Endothelial cell of umbilical vein (primary cell): ENCODE measurements at regions not wholly inside any gene's neighbourhood (a gene's known extent, or its start where the extent isn't known, plus 50 kb on each side); places are given as distances from the start of the nearest gene placed in this dataset.

Source experiments
- BruUV-seq: library from RNA; stranded (reverse); fragments of 400-500 nt; replicated peaks from 2 replicates; lab custom pipeline; 2021; lab: Mats Ljungman, UMichigan
- CTCF ChIA-PET: fragments of 300-600, 350-600 bp; sonication (Branson Sonifier 250); formaldehyde crosslinking; loops from one replicate; lab custom pipeline; 2021; ENCODE audit warnings: antibody characterized with exemption, inconsistent platforms; lab: Charles Lee
- POLR2A ChIA-PET: fragments of 300-600, 350-600 bp; sonication (Branson Sonifier 250); formaldehyde crosslinking; loops from one replicate; lab custom pipeline; 2021; ENCODE audit warnings: antibody characterized with exemption, inconsistent platforms; lab: Charles Lee
- DNase-seq: peaks from one replicate; pipeline ENCODE4 v3.0.0-alpha.2; 2011; ENCODE audit warnings: low read depth, low spot score
- FAIRE-seq: peaks from 2 replicates; lab custom pipeline; 2011; peaks lifted over from hg19 to GRCh38; lab: Jason Lieb, UNC
- H2AFZ ChIP-seq: 2 replicates; pipeline ENCODE4 v1.6.0; 2012; ENCODE audit warnings: low read depth, low read length, control low read depth, inconsistent platforms
- H3K27ac ChIP-seq: 2 replicates; pipeline ENCODE4 v1.5.1; 2011; ENCODE audit warnings: low read depth, mild to moderate bottlenecking, control low read depth, low read length, moderate library complexity; ENCODE audit not compliant: insufficient read depth
- H3K27me3 ChIP-seq, 2 experiments: 2 replicates each; pipeline versions ENCODE4 v1.6.0 to v1.6.1; 2011; ENCODE audit warnings: low read length in 2 of 2, mixed read lengths in 1 of 2; ENCODE audit not compliant: control insufficient read depth in 2 of 2, insufficient read depth in 2 of 2
- H3K36me3 ChIP-seq, 2 experiments: 2 replicates in 1 of 2; 3 replicates in 1 of 2; pipeline ENCODE4 v1.5.1; 2011; ENCODE audit warnings: low read length in 2 of 2, mild to moderate bottlenecking in 1 of 2, moderate library complexity in 1 of 2; ENCODE audit not compliant: control insufficient read depth in 2 of 2, insufficient read depth in 2 of 2; ENCODE audit errors: extremely low read depth in 1 of 2
- H3K4me1 ChIP-seq: 3 replicates; pipeline ENCODE4 v1.5.1; 2011; ENCODE audit warnings: mild to moderate bottlenecking, low read length; ENCODE audit not compliant: control insufficient read depth, insufficient read depth; ENCODE audit errors: extremely low read depth
- H3K4me2 ChIP-seq: 2 replicates; pipeline ENCODE4 v1.6.1; 2011; ENCODE audit warnings: low read length, control low read depth, mixed read lengths; ENCODE audit not compliant: insufficient read depth
- H3K4me3 ChIP-seq, 3 experiments: fragments of 200-600 bp in 1 of 3; sonication (generic), shearing (Covaris generic) in 1 of 3; replicated peaks in 1 of 3; 2 replicates each; pipeline ENCODE4 v1.5.1; 2011 to 2016; ENCODE audit warnings: control low read depth in 3 of 3, low read length in 3 of 3, mild to moderate bottlenecking in 2 of 3, inconsistent platforms in 1 of 3, low read depth in 1 of 3, moderate library complexity in 1 of 3; ENCODE audit not compliant: insufficient read depth in 1 of 3
- H3K79me2 ChIP-seq: 2 replicates; pipeline ENCODE4 v1.6.0; 2012; ENCODE audit warnings: low read length, inconsistent platforms; ENCODE audit not compliant: control insufficient read depth, insufficient read depth
- H3K9ac ChIP-seq: replicated peaks from 2 replicates; pipeline ENCODE3; 2011; ENCODE audit warnings: low read length, control low read depth; ENCODE audit not compliant: insufficient read depth; ENCODE audit errors: extremely low read depth
- H3K9me1 ChIP-seq: replicated peaks from 3 replicates; pipeline ENCODE4 v1.6.0; 2011; ENCODE audit warnings: mild to moderate bottlenecking, low read length; ENCODE audit not compliant: control insufficient read depth, insufficient read depth; ENCODE audit errors: extremely low read depth
- H3K9me3 ChIP-seq: replicated peaks from 2 replicates; pipeline ENCODE4 v1.5.1; 2012; ENCODE audit warnings: low read length, inconsistent platforms; ENCODE audit not compliant: control insufficient read depth, insufficient read depth
- H4K20me1 ChIP-seq: replicated peaks from 2 replicates; pipeline ENCODE3; 2011; ENCODE audit warnings: mild to moderate bottlenecking, low read length; ENCODE audit not compliant: control insufficient read depth, insufficient read depth; ENCODE audit errors: extremely low read depth
- FOS ChIP-seq: IDR thresholded peaks from 2 replicates; pipeline ENCODE4 v1.6.1; 2011; ENCODE audit warnings: mild to moderate bottlenecking, low read length, moderate library complexity, borderline replicate concordance; ENCODE audit not compliant: insufficient read depth
- GATA2 ChIP-seq: IDR thresholded peaks from 2 replicates; pipeline ENCODE4 v1.7.0; 2011; ENCODE audit warnings: low read depth, mild to moderate bottlenecking, moderate library complexity, mixed read lengths, low read length; ENCODE audit not compliant: insufficient read length, insufficient read depth
- MYC ChIP-seq: IDR thresholded peaks from one replicate; pipeline ENCODE4 v1.6.1; 2011; ENCODE audit warnings: mild to moderate bottlenecking, low read depth, low read length
- POLR2A ChIP-seq: IDR thresholded peaks from 2 replicates; pipeline ENCODE4 v1.6.1; 2012; ENCODE audit warnings: low read depth, mild to moderate bottlenecking, control low read depth, low read length
- dilution Hi-C: fragments of 300-500 bp; cut with MboI; formaldehyde crosslinking; loops from one replicate; pipeline ENCODE4 v1.15.0; 2019; ENCODE audit warnings: low sequenced_read_pairs; ENCODE audit not compliant: extremely low pct_ligation_motif_present
- intact Hi-C: fragments of 100-400 bp; cut with micrococcal nuclease; formaldehyde crosslinking; loops from one replicate; pipeline ENCODE4 v1.10.0; 2022

DNA sequence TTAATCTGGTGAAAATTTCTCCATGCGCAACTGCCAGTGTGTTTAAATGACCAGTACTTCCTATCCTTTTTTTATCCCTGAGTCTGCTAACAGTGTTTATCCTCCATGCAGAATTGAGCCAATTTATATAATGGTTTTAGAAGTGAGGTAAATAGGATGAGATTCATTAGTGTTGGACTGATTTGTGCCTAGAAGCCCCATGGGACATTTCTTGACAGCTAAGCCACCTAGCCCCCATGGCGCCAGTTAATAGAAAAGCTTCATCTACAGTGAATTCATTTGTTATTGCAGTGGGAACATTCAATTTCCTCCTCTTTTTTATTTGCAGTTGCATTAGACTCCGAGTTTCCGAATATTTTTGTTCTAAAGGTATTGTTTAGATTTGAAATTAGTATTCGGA is 175.6 kb downstream of the ARL6IP6 start:
- H2AFZ ChIP-seq: no peak overlapping the region
- FAIRE-seq (no peak), DNase-seq (no peak)
- H3K9me1 ChIP-seq: no peaks in the 10 kb centered on the region
- dilution Hi-C loops (no loop called here), intact Hi-C loops (no loop called here)
- H3K4me2 ChIP-seq: no peak overlapping the region
- H3K4me3 ChIP-seq: no peak overlapping the region
- TF ChIP-seq GATA2: no peak
- no peaks in the 10 kb centered on the region for H3K79me2 ChIP-seq
- H3K36me3 ChIP-seq: no peaks in the 10 kb centered on the region
- H3K27ac ChIP-seq: no peak overlapping the region
- H3K4me1 ChIP-seq: no peaks in the 10 kb centered on the region
- ChIA-PET POLR2A (no interaction called here), CTCF (no interaction called here)
- H3K27me3 ChIP-seq: no peaks in the 10 kb centered on the region
- H4K20me1 ChIP-seq: no peaks in the 10 kb centered on the region
- H3K9ac ChIP-seq: no peak overlapping the region
- no TSS peak for BruUV-seq
- no peaks in the 10 kb centered on the region for H3K9me3 ChIP-seq

DNA sequence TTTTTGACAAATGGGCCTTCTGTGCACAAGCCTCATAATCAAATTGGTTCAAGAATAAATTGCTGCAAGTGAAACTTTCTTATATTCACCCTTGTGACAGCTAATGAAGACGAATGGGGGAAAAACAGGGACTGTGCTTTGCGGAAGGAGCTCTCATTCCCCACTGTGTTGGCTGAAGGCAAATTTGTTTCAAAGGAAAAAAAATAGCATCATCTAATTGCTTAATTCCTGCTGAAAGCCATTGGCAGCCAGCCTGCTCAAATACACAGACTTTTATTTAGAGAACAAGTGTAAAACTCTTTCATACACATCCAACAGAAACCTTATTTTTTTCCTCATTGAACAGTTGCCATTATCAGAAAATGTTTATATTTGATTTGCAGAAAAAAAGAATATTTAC is 172.3 kb downstream of the ARL6IP6 start:
- H3K79me2 ChIP-seq: no peaks in the 10 kb centered on the region
- H3K4me2 ChIP-seq: no peak overlapping the region
- no peak overlapping the region for H3K4me3 ChIP-seq
- no peak overlapping the region for H3K9ac ChIP-seq
- peaks cover 2% of the 10 kb centered on the region for H3K9me3 ChIP-seq
- no peaks in the 10 kb centered on the region for H4K20me1 ChIP-seq
- intact Hi-C loops: no loop called here
- ChIA-PET POLR2A (no interaction called here), CTCF (no interaction called here)
- H3K27ac ChIP-seq: no peak overlapping the region
- no peaks in the 10 kb centered on the region for H3K9me1 ChIP-seq
- H2AFZ ChIP-seq: no peak overlapping the region
- BruUV-seq: no TSS peak
- FAIRE-seq (no peak), DNase-seq (no peak)
- H3K36me3 ChIP-seq: no peaks in the 10 kb centered on the region
- TF ChIP-seq FOS (no peak), MYC (no peak), POLR2A (no peak)
- dilution Hi-C loops: no loop called here
- H3K27me3 ChIP-seq: no peaks in the 10 kb centered on the region
- H3K4me1 ChIP-seq: no peaks in the 10 kb centered on the region
